GM23248 (cell line): ENCODE measurements at regions not wholly inside any gene's neighbourhood (a gene's known extent, or its start where the extent isn't known, plus 50 kb on each side); places are given as distances from the start of the nearest gene placed in this dataset.

Experiments
- DNase-seq: peaks from one replicate; pipeline ENCODE4 v3.0.0-alpha.2; 2015
- H2AFZ ChIP-seq: fragments of 200-600 bp; sonication (generic); 2 replicates; pipeline ENCODE4 v1.6.1; 2016; ENCODE audit warnings: antibody characterized with exemption
- H3F3A ChIP-seq: fragments of 200-600 bp; sonication (generic); 2 replicates; pipeline ENCODE4 v1.6.1; 2016; ENCODE audit warnings: mild to moderate bottlenecking, antibody characterized with exemption, mixed run types; ENCODE audit not compliant: insufficient read depth
- H3K27ac ChIP-seq: fragments of 200-600 bp; sonication (generic); 2 replicates; pipeline ENCODE4 v1.5.1; 2016; ENCODE audit warnings: mild to moderate bottlenecking
- H3K27me3 ChIP-seq: fragments of 200-600 bp; sonication (generic); replicated peaks from 2 replicates; pipeline ENCODE4 v1.6.1; 2016; ENCODE audit warnings: mild to moderate bottlenecking; ENCODE audit not compliant: insufficient read depth
- H3K36me3 ChIP-seq: fragments of 200-600 bp; sonication (generic); 2 replicates; pipeline ENCODE4 v1.6.1; 2016; ENCODE audit warnings: low read depth, mild to moderate bottlenecking
- H3K4me1 ChIP-seq: fragments of 200-600 bp; sonication (generic); 2 replicates; pipeline ENCODE4 v1.6.1; 2016; ENCODE audit warnings: mild to moderate bottlenecking; ENCODE audit not compliant: insufficient read depth
- H3K4me2 ChIP-seq: fragments of 200-600 bp; sonication (generic); one replicate; pipeline ENCODE4 v1.6.1; 2016; ENCODE audit warnings: mild to moderate bottlenecking; ENCODE audit not compliant: unreplicated experiment
- H3K4me3 ChIP-seq: fragments of 200-600 bp; sonication (generic); 2 replicates; pipeline ENCODE4 v1.5.1; 2016; ENCODE audit warnings: mild to moderate bottlenecking
- H3K79me2 ChIP-seq: fragments of 200-600 bp; sonication (generic); 2 replicates; pipeline ENCODE4 v1.6.1; 2016; ENCODE audit warnings: mild to moderate bottlenecking; ENCODE audit not compliant: insufficient read depth
- H3K9ac ChIP-seq: fragments of 200-600 bp; sonication (generic); 2 replicates; pipeline ENCODE4 v1.6.1; 2016; ENCODE audit warnings: mild to moderate bottlenecking
- H3K9me2 ChIP-seq: fragments of 200-600 bp; sonication (generic); 2 replicates; pipeline ENCODE4 v1.6.1; 2016; ENCODE audit warnings: mixed run types, mild to moderate bottlenecking, moderate library complexity; ENCODE audit not compliant: insufficient read depth
- H3K9me3 ChIP-seq: fragments of 200-600 bp; sonication (generic); one replicate; pipeline ENCODE4 v1.6.1; 2017; ENCODE audit warnings: low read depth
- H4K20me1 ChIP-seq: fragments of 200-600 bp; sonication (generic); 2 replicates; pipeline ENCODE4 v1.6.0; 2016; ENCODE audit not compliant: insufficient read depth
- EZH2 ChIP-seq: fragments of 200-600 bp; sonication (generic); IDR thresholded peaks from 2 replicates; pipeline ENCODE4 v1.6.1; 2018; ENCODE audit warnings: antibody characterized with exemption, mild to moderate bottlenecking; ENCODE audit not compliant: insufficient read depth, poor library complexity, severe bottlenecking
- EZH2phosphoT487 ChIP-seq: fragments of 200-600 bp; sonication (generic); IDR thresholded peaks from 2 replicates; pipeline ENCODE4 v1.6.1; 2018; ENCODE audit warnings: antibody characterized with exemption, moderate library complexity, mild to moderate bottlenecking, low read depth; ENCODE audit not compliant: insufficient read depth
- WGBS, 2 experiments: methylation state at CpG; one replicate each; pipeline ENCODE4 v1.1.6; 2015 to 2017; ENCODE audit warnings: low lambda C conversion rate in 2 of 2, low coverage in 1 of 2; ENCODE audit errors: missing lambda C conversion rate in 2 of 2; 5-methylcytosine and 5-hydroxymethylcytosine counted together
- in situ Hi-C: fragments of 300-500 bp; cut with MboI; formaldehyde crosslinking; loops from 2 replicates; pipeline ENCODE4 v1.15.0; 2020

DNA sequence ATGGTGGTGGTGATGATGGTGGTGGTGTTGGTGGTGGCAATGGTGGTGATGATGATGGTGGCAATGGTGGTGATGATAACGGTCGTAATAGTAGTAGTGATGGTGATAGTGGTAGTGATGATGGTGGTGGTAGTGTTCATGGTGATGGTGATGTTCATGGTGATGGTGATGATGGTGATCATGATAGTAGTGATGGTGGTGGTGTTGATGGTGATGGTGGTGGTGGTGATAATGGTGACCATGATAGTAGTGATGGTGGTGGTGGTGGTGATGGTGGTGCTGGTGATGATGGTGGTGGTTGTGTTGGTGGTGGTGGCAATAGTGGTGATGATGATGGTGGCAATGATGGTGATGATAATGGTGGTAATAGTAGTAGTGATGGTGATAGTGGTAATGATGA lies 68.0 kb downstream of the SOX9 start:
- Histone ChIP-seq H4K20me1 (no peaks in the 10 kb centered on the region), H3K9ac (no peak overlapping the region), H2AFZ (no peak overlapping the region), H3K4me3 (no peak overlapping the region), H3K27me3 (no peaks in the 10 kb centered on the region), H3K4me2 (no peak overlapping the region), H3K36me3 (no peaks in the 10 kb centered on the region), H3F3A (peaks cover 22% of the 10 kb centered on the region), H3K9me3 (no peaks in the 10 kb centered on the region), H3K79me2 (no peaks in the 10 kb centered on the region), H3K27ac (no peak overlapping the region), H3K9me2 (no peaks in the 10 kb centered on the region), H3K4me1 (peaks cover 33% of the 10 kb centered on the region)
- in situ Hi-C loops: no loop called here
- DNase-seq: no peak
- TF ChIP-seq EZH2phosphoT487 (no peak), EZH2 (no peak)
- 90 to 94% methylated on average over 2 of the region's 2 CpGs for WGBS, 2 experiments

DNA sequence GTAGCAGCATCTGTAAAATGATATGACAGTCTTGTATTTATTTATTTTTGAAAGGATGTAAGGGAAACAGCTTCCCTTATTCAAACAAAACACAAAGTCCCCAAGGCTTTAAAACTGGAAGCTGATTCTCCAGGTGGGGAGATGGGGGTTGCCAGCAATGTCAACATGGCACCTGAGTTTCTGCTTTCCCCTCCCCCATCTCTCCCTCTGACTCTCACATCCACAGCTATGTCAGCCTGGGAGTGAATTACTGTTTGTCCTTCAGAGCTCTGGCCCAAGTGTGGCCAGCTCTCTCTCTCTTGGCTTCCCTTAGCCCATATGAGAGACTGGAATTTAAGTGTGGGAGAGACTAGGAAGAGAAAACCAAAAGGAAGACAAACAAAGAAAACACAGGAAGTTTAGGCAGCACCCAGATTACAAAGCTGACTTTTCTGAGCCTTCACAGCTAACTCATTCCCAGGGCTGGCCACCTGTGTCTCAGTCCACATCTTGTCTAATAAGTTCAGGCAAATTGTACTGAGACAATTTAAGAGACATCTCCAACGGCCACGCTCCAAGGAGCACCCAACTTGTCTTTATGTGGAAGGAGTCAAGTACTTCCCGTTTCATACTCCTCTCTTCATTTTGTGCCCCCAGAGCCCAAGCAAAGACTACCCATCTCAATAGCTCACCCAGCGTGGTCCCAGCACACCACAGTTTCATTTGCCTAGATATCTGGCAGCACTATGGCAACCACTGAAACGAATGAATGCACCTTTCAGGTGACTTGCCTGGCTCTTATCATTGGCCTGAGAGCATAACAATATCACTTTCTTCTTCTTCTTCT lies 69.2 kb downstream of the SOX9 start:
- Histone ChIP-seq H3K79me2 (no peaks in the 10 kb centered on the region), H3K4me1 (peaks cover 36% of the 10 kb centered on the region), H4K20me1 (no peaks in the 10 kb centered on the region), H3K9ac (no peak overlapping the region), H3K4me3 (no peak overlapping the region), H3K27me3 (no peaks in the 10 kb centered on the region), H3K4me2 (no peak overlapping the region), H3K36me3 (no peaks in the 10 kb centered on the region), H3K27ac (no peak overlapping the region), H3F3A (peaks cover 31% of the 10 kb centered on the region), H2AFZ (no peak overlapping the region), H3K9me3 (no peaks in the 10 kb centered on the region), H3K9me2 (no peaks in the 10 kb centered on the region)
- TF ChIP-seq EZH2phosphoT487 (no peak), EZH2 (no peak)
- 89 to 93% methylated on average over 5 of the region's 5 CpGs for WGBS, 2 experiments
- DNase-seq: no peak
- in situ Hi-C loops: no loop called here

GRCh38 chr17:72191356-72191755 lies 70.5 kb downstream of the SOX9 start:
- Histone ChIP-seq H3K27ac (no peak overlapping the region), H4K20me1 (no peaks in the 10 kb centered on the region), H3K36me3 (no peaks in the 10 kb centered on the region), H3K9me2 (no peaks in the 10 kb centered on the region), H3K4me3 (no peak overlapping the region), H3K9ac (no peak overlapping the region), H3K4me2 (no peak overlapping the region), H2AFZ (no peak overlapping the region), H3K79me2 (no peaks in the 10 kb centered on the region), H3K4me1 (peaks cover 29% of the 10 kb centered on the region), H3F3A (peaks cover 31% of the 10 kb centered on the region), H3K27me3 (no peaks in the 10 kb centered on the region), H3K9me3 (no peaks in the 10 kb centered on the region)
- TF ChIP-seq EZH2phosphoT487 (no peak), EZH2 (no peak)
- in situ Hi-C loops: no loop called here
- WGBS, 2 experiments: 95 to 98% methylated on average over 5 of the region's 5 CpGs
- no peak for DNase-seq

GRCh38 chr17:72191921-72192799 lies 71.3 kb downstream of the SOX9 start:
- 48 to 50% methylated on average over 10 to 11 of the region's 11 CpGs for WGBS, 2 experiments
- Histone ChIP-seq H3K4me1 (peaks cover 29% of the 10 kb centered on the region), H3K36me3 (no peaks in the 10 kb centered on the region), H3F3A (peaks cover 31% of the 10 kb centered on the region), H3K4me2 (peak overlapping the region; percentile 71), H3K9me3 (no peaks in the 10 kb centered on the region), H4K20me1 (no peaks in the 10 kb centered on the region), H3K79me2 (no peaks in the 10 kb centered on the region), H3K27ac (peak overlapping the region; percentile 98), H3K9ac (peak overlapping the region; percentile 79), H3K27me3 (no peaks in the 10 kb centered on the region), H3K9me2 (no peaks in the 10 kb centered on the region), H3K4me3 (peak overlapping the region; percentile 29; the same call in 1 of the 2 replicates), H2AFZ (peak overlapping the region; percentile 49)
- TF ChIP-seq EZH2 (no peak), EZH2phosphoT487 (no peak)
- DNase-seq: peak; percentile 95
- in situ Hi-C loops: no loop called here
